ENCODE measurements at regions not wholly inside any gene's neighbourhood (a gene's known extent, or its start where the extent isn't known, plus 50 kb on each side); places are given as distances from the start of the nearest gene placed in this dataset.

DNA sequence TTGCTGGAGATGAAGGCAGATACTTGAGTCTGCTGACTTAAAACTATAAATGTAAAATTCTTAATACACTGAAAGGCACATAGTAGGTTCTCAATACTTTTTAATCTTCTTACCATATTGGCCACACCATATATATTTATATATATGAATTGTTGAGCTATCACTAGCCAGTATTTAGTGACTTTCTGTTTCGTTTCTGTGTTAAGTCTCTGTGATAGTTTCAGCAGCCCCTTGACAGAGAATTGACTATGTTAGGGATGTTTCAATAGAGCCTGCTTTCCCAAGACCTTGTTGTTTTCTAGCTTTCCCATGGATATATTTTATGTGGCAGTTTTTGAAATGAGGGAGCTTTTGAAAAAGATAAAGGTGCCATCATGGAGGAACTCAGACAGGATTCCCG, 206.5 kb upstream of the GOT2 start:
- no peak for ATAC-seq

More for the DNA sequence above, 206.5 kb upstream of the GOT2 start:
- no peaks in the 10 kb centered on the region for H3K36me3 ChIP-seq (replicated peaks in 1 of 2; ENCODE audit: control insufficient read depth in 1 of 2, insufficient read depth in 2 of 2, low read length in 2 of 2)
- no peak overlapping the region for H3K4me2 ChIP-seq (ENCODE audit: low read depth, low read length)
- intact Hi-C loops (cut with micrococcal nuclease; ENCODE audit: unreplicated experiment) (no loop called here), in situ Hi-C loops (cut with HindIII; ENCODE audit: extremely low pct_ligation_motif_present, low pct_unique_long_range_greater_than_20kb) (no loop called here)
- FAIRE-seq (no peak), DNase-seq (ENCODE audit: low spot score) (no peak)
- H2AFZ ChIP-seq (ENCODE audit: low read length) = no peak overlapping the region
- no TSS peak for BruUV-seq (replicated peaks)
- H3K9me3 ChIP-seq (ENCODE audit: low read length) = no peaks in the 10 kb centered on the region
- no peak overlapping the region for H3K4me3 ChIP-seq (replicated peaks in 1 of 3; ENCODE audit: insufficient read depth in 1 of 3, low read depth in 2 of 3, low read length in 3 of 3)
- no peaks in the 10 kb centered on the region for H3K79me2 ChIP-seq (ENCODE audit: insufficient read depth, low read length)
- CTCF ChIA-PET (ENCODE audit: low intra/inter-chr PET ratio, low total read pairs) = no interaction called here
- WGBS (ENCODE audit: low lambda C conversion rate) = 0% methylated on average over 2 of the region's 2 CpGs
- H3K9ac ChIP-seq (ENCODE audit: insufficient read depth, low read depth, low read length) = no peak overlapping the region
- no peaks in the 10 kb centered on the region for H3K4me1 ChIP-seq (ENCODE audit: insufficient read depth, low read length)
- no peak for TF ChIP-seq MZF1 (CRISPR knock-in tag; IDR thresholded peaks at IDR 0.05; ENCODE audit: borderline replicate concordance)
- TF ChIP-seq, protein P1, sequence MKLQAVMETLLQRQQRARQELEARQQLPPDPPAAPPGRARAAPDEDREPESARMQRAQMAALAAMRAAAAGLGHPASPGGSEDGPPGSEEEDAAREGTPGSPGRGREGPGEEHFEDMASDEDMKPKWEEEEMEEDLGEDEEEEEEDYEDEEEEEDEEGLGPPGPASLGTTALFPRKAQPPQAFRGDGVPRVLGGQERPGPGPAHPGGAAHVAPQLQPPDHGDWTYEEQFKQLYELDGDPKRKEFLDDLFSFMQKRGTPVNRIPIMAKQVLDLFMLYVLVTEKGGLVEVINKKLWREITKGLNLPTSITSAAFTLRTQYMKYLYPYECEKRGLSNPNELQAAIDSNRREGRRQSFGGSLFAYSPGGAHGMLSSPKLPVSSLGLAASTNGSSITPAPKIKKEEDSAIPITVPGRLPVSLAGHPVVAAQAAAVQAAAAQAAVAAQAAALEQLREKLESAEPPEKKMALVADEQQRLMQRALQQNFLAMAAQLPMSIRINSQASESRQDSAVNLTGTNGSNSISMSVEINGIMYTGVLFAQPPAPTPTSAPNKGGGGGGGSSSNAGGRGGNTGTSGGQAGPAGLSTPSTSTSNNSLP (IDR thresholded peaks at IDR 0.05; ENCODE audit: low read depth, low read length) = no peak
- TF ChIP-seq, protein P2, sequence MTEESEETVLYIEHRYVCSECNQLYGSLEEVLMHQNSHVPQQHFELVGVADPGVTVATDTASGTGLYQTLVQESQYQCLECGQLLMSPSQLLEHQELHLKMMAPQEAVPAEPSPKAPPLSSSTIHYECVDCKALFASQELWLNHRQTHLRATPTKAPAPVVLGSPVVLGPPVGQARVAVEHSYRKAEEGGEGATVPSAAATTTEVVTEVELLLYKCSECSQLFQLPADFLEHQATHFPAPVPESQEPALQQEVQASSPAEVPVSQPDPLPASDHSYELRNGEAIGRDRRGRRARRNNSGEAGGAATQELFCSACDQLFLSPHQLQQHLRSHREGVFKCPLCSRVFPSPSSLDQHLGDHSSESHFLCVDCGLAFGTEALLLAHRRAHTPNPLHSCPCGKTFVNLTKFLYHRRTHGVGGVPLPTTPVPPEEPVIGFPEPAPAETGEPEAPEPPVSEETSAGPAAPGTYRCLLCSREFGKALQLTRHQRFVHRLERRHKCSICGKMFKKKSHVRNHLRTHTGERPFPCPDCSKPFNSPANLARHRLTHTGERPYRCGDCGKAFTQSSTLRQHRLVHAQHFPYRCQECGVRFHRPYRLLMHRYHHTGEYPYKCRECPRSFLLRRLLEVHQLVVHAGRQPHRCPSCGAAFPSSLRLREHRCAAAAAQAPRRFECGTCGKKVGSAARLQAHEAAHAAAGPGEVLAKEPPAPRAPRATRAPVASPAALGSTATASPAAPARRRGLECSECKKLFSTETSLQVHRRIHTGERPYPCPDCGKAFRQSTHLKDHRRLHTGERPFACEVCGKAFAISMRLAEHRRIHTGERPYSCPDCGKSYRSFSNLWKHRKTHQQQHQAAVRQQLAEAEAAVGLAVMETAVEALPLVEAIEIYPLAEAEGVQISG (CRISPR knock-in tag; IDR thresholded peaks at IDR 0.05) = no peak
- TF ChIP-seq HNF4A (CRISPR knock-in tag; IDR thresholded peaks at IDR 0.05) = no peak
- TF ChIP-seq ZFX (CRISPR knock-in tag; IDR thresholded peaks at IDR 0.05; ENCODE audit: low read depth) = no peak
- no peak for TF ChIP-seq POLR2AphosphoS2 (IDR thresholded peaks at IDR 0.05; ENCODE audit: low read depth, low read length)
- no peak for TF ChIP-seq FOXA3 (CRISPR knock-in tag; IDR thresholded peaks at IDR 0.05)
- TF ChIP-seq, protein P3, sequence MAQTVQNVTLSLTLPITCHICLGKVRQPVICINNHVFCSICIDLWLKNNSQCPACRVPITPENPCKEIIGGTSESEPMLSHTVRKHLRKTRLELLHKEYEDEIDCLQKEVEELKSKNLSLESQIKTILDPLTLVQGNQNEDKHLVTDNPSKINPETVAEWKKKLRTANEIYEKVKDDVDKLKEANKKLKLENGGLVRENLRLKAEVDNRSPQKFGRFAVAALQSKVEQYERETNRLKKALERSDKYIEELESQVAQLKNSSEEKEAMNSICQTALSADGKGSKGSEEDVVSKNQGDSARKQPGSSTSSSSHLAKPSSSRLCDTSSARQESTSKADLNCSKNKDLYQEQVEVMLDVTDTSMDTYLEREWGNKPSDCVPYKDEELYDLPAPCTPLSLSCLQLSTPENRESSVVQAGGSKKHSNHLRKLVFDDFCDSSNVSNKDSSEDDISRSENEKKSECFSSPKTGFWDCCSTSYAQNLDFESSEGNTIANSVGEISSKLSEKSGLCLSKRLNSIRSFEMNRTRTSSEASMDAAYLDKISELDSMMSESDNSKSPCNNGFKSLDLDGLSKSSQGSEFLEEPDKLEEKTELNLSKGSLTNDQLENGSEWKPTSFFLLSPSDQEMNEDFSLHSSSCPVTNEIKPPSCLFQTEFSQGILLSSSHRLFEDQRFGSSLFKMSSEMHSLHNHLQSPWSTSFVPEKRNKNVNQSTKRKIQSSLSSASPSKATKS (CRISPR knock-in tag; IDR thresholded peaks at IDR 0.05) = no peak
- TF ChIP-seq ZSCAN30 (CRISPR knock-in tag; IDR thresholded peaks at IDR 0.05) = no peak
- TF ChIP-seq HMG20B (CRISPR knock-in tag; conservative IDR thresholded peaks at IDR 0.05) = no peak
- no peak for TF ChIP-seq ZNF839 (CRISPR knock-in tag; IDR thresholded peaks at IDR 0.05; ENCODE audit: borderline replicate concordance)
- TF ChIP-seq, protein P4, sequence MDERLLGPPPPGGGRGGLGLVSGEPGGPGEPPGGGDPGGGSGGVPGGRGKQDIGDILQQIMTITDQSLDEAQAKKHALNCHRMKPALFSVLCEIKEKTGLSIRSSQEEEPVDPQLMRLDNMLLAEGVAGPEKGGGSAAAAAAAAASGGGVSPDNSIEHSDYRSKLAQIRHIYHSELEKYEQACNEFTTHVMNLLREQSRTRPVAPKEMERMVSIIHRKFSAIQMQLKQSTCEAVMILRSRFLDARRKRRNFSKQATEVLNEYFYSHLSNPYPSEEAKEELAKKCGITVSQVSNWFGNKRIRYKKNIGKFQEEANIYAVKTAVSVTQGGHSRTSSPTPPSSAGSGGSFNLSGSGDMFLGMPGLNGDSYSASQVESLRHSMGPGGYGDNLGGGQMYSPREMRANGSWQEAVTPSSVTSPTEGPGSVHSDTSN (CRISPR knock-in tag; IDR thresholded peaks at IDR 0.05) = no peak
- no peak for TF ChIP-seq ZNF101 (CRISPR knock-in tag; IDR thresholded peaks at IDR 0.05; ENCODE audit: borderline replicate concordance, low read depth)
- no peak for TF ChIP-seq ZBTB38 (CRISPR knock-in tag; IDR thresholded peaks at IDR 0.05)
- TF ChIP-seq MIXL1 (CRISPR knock-in tag; IDR thresholded peaks at IDR 0.05) = no peak
- H3K27me3 ChIP-seq (ENCODE audit: control insufficient read depth in 1 of 2, insufficient read depth in 2 of 2, low read length in 2 of 2) = no peaks in the 10 kb centered on the region
- POLR2A ChIA-PET = no interaction called here
- H4K20me1 ChIP-seq (ENCODE audit: insufficient read depth, low read length) = no peaks in the 10 kb centered on the region
- H3K27ac ChIP-seq (ENCODE audit: extremely low read length, insufficient read depth, low read length) = no peak overlapping the region

Measured in HepG2 (cell line).